SK-N-SH treated with all-trans-retinoic acid at 6 μM for 48 hours (cell line): ENCODE measurements at regions not wholly inside any gene's neighbourhood (a gene's known extent, or its start where the extent isn't known, plus 50 kb on each side); places are given as distances from the start of the nearest gene placed in this dataset.

Experiments
- ARNTL ChIP-seq: fragments of 450-650 bp; formaldehyde crosslinking; IDR thresholded peaks from 2 replicates; pipeline ENCODE4 v1.5.0; 2020; ENCODE audit warnings: low read depth, mild to moderate bottlenecking, moderate library complexity, borderline replicate concordance
- BACH2 ChIP-seq: fragments of 250-450 bp; sonication (Bioruptor Pico); IDR thresholded peaks from 2 replicates; pipeline ENCODE4 v1.9.0; 2021; ENCODE audit warnings: mild to moderate bottlenecking, borderline replicate concordance
- ESRRG ChIP-seq: fragments of 250-450 bp; sonication (Bioruptor Pico); IDR thresholded peaks from 2 replicates; pipeline ENCODE4 v1.6.1; 2021; ENCODE audit warnings: mild to moderate bottlenecking
- OSR1 ChIP-seq: fragments of 250-450 bp; sonication (Bioruptor Pico); IDR thresholded peaks from 2 replicates; pipeline ENCODE4 v1.8.0; 2022; ENCODE audit warnings: moderate library complexity, mild to moderate bottlenecking, inconsistent platforms
- PATZ1 ChIP-seq: fragments of 250-450 bp; sonication (Bioruptor Pico); IDR thresholded peaks from 2 replicates; pipeline ENCODE4 v1.8.0; 2020; ENCODE audit warnings: mild to moderate bottlenecking, moderate library complexity, borderline replicate concordance
- PPARA ChIP-seq: fragments of 250-450 bp; sonication (Bioruptor Pico); IDR thresholded peaks from 2 replicates; pipeline ENCODE4 v1.5.0; 2020; ENCODE audit warnings: mild to moderate bottlenecking, borderline replicate concordance
- RARB ChIP-seq: fragments of 250-450 bp; sonication (Bioruptor Pico); IDR thresholded peaks from 2 replicates; pipeline ENCODE4 v1.8.0; 2021; ENCODE audit warnings: mild to moderate bottlenecking, moderate library complexity
- TCF4 ChIP-seq: fragments of 250-450 bp; sonication (Bioruptor Pico); IDR thresholded peaks from 2 replicates; pipeline ENCODE4 v1.8.0; 2021; ENCODE audit warnings: mild to moderate bottlenecking, moderate library complexity, borderline replicate concordance
- TOX ChIP-seq: fragments of 250-450 bp; sonication (Bioruptor Pico); IDR thresholded peaks from 2 replicates; pipeline ENCODE4 v1.8.0; 2021; ENCODE audit warnings: mild to moderate bottlenecking, moderate library complexity, borderline replicate concordance
- TSHZ2 ChIP-seq: fragments of 250-450 bp; sonication (Bioruptor Pico); IDR thresholded peaks from 2 replicates; pipeline ENCODE4 v1.5.0; 2020; ENCODE audit warnings: mild to moderate bottlenecking, moderate library complexity
- ZFP3 ChIP-seq: fragments of 250-450 bp; sonication (Bioruptor Pico); IDR thresholded peaks from 2 replicates; pipeline ENCODE4 v1.5.0; 2020; ENCODE audit warnings: mild to moderate bottlenecking, moderate library complexity
- ZNF70 ChIP-seq: fragments of 450-650 bp; formaldehyde crosslinking; IDR thresholded peaks from 2 replicates; pipeline ENCODE4 v1.5.0; 2020; ENCODE audit warnings: mild to moderate bottlenecking, moderate library complexity

- TF ChIP-seq PATZ1 (CRISPR knock-in tag) (no peak), TSHZ2 (no peak), RARB (CRISPR knock-in tag) (no peak), PPARA (CRISPR knock-in tag) (no peak), ZNF70 (CRISPR knock-in tag) (no peak), ZFP3 (CRISPR knock-in tag) (no peak), ARNTL (CRISPR knock-in tag) (no peak), OSR1 (CRISPR knock-in tag) (no peak), TCF4 (CRISPR knock-in tag) (no peak), ESRRG (CRISPR knock-in tag) (no peak), TOX (CRISPR knock-in tag) (no peak), BACH2 (no peak)
Measured at GRCh38 chr18:41818381-41819355, 136.4 kb upstream of the PIK3C3 start.
